ENCODE measurements at regions not wholly inside any gene's neighbourhood (a gene's known extent, or its start where the extent isn't known, plus 50 kb on each side); places are given as distances from the start of the nearest gene placed in this dataset.

DNA sequence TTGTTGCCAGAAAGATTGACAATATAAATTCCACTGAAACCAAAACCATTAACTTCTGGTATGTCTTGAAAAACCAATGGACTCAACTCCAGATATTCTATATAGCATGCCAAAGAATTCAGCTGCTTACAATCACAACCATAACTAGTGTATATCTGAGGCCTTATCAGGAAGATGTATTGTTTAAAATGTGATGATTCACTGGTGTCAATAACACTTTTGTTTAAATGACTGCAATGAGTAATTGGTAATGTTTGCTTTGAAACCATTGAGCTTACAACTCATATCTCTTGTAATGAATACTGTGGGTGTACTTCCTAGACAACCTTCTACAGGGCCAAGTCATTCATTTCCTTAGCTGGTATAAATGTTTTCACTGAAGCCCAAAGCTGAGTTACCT lies 727.9 kb upstream of the KCND2 start:
- TF ChIP-seq, protein P1, sequence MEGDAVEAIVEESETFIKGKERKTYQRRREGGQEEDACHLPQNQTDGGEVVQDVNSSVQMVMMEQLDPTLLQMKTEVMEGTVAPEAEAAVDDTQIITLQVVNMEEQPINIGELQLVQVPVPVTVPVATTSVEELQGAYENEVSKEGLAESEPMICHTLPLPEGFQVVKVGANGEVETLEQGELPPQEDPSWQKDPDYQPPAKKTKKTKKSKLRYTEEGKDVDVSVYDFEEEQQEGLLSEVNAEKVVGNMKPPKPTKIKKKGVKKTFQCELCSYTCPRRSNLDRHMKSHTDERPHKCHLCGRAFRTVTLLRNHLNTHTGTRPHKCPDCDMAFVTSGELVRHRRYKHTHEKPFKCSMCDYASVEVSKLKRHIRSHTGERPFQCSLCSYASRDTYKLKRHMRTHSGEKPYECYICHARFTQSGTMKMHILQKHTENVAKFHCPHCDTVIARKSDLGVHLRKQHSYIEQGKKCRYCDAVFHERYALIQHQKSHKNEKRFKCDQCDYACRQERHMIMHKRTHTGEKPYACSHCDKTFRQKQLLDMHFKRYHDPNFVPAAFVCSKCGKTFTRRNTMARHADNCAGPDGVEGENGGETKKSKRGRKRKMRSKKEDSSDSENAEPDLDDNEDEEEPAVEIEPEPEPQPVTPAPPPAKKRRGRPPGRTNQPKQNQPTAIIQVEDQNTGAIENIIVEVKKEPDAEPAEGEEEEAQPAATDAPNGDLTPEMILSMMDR (IDR thresholded peaks at IDR 0.05), result no peak
- TF ChIP-seq ZFX (IDR thresholded peaks at IDR 0.05; ENCODE audit: borderline replicate concordance), result no peak

All from 22Rv1 (cell line).